GM12878 (cell line): ENCODE measurements at regions not wholly inside any gene's neighbourhood (a gene's known extent, or its start where the extent isn't known, plus 50 kb on each side); places are given as distances from the start of the nearest gene placed in this dataset.

ENCODE experiments used
- ATAC-seq: fragments of 200-7000 bp; cut with Tn5 transposase; 3 replicates; pipeline ENCODE4 v1.9.1; 2020; ENCODE audit warnings: mild to moderate bottlenecking, moderate library complexity
- BruUV-seq: library from RNA; stranded (reverse); fragments of 400-500 nt; replicated peaks from 2 replicates; lab custom pipeline; 2021; lab: Mats Ljungman, UMichigan
- CTCF ChIA-PET: fragments of 300-600 bp; sonication (Branson Sonifier 250); formaldehyde crosslinking; extraction: SDS; loops from one replicate; lab custom pipeline; 2021; ENCODE audit warnings: inconsistent platforms; lab: Yijun Ruan, JAX
- POLR2A ChIA-PET: fragments of 350-600 bp; formaldehyde crosslinking; extraction: SDS; loops from one replicate; lab custom pipeline; 2021; ENCODE audit warnings: inconsistent platforms; lab: Charles Lee
- RAD21 ChIA-PET: fragments of 300-600 bp; sonication (Branson Sonifier 250); formaldehyde crosslinking; loops from one replicate; lab custom pipeline; 2023; ENCODE audit warnings: antibody characterized with exemption; ENCODE audit not compliant: unreplicated experiment; lab: Charles Lee
- SMC1A ChIA-PET: fragments of 300-600 bp; sonication (Branson Sonifier 250); formaldehyde crosslinking; loops from one replicate; lab custom pipeline; 2023; ENCODE audit not compliant: unreplicated experiment, uncharacterized antibody; lab: Charles Lee
- DNase-seq: peaks from one replicate; pipeline ENCODE4 v3.0.0-alpha.2; 2011; ENCODE audit warnings: low read depth, low spot score
- FAIRE-seq: peaks from 3 replicates; lab custom pipeline; 2011; peaks lifted over from hg19 to GRCh38; lab: Jason Lieb, UNC
- H2AFZ ChIP-seq: 2 replicates; pipeline ENCODE4 v1.6.0; 2011; ENCODE audit warnings: low read depth, low read length, control low read depth; ENCODE audit not compliant: control insufficient read depth
- H3K27ac ChIP-seq: 2 replicates; pipeline ENCODE4 v1.5.1; 2011; ENCODE audit warnings: control low read depth; ENCODE audit not compliant: control insufficient read depth, insufficient read depth
- H3K27me3 ChIP-seq, 2 experiments: replicated peaks in 1 of 2; 2 replicates each; pipeline versions ENCODE4 v1.6.0 to v1.6.1; 2011; ENCODE audit warnings: low read length in 1 of 2; ENCODE audit not compliant: control insufficient read depth in 2 of 2, insufficient read depth in 2 of 2
- H3K36me3 ChIP-seq, 2 experiments: 2 replicates each; pipeline ENCODE4 v1.5.1; 2011; ENCODE audit warnings: low read length in 1 of 2; ENCODE audit not compliant: control insufficient read depth in 2 of 2, insufficient read depth in 2 of 2
- H3K4me1 ChIP-seq: 2 replicates; pipeline ENCODE4 v1.6.1; 2011; ENCODE audit warnings: mild to moderate bottlenecking, low read length, moderate library complexity, mixed read lengths; ENCODE audit not compliant: control insufficient read depth, insufficient read depth
- H3K4me2 ChIP-seq: 2 replicates; pipeline ENCODE4 v1.6.0; 2011; ENCODE audit warnings: control low read depth; ENCODE audit not compliant: control insufficient read depth, insufficient read depth
- H3K4me3 ChIP-seq: fragments of 200-600 bp; sonication (generic); 2 replicates; pipeline ENCODE4 v1.5.1; 2016
- H3K79me2 ChIP-seq: 2 replicates; pipeline ENCODE4 v1.6.0; 2011; ENCODE audit warnings: low read length; ENCODE audit not compliant: control insufficient read depth, insufficient read depth
- H3K9ac ChIP-seq: 2 replicates; pipeline ENCODE4 v1.8.0; 2011; ENCODE audit warnings: low read length, control low read depth, mixed read lengths; ENCODE audit not compliant: control insufficient read depth, insufficient read depth
- H3K9me3 ChIP-seq: replicated peaks from 3 replicates; pipeline ENCODE4 v1.5.1; 2011; ENCODE audit warnings: mild to moderate bottlenecking, low read length; ENCODE audit not compliant: control insufficient read depth, insufficient read depth
- H4K20me1 ChIP-seq: 2 replicates; pipeline ENCODE4 v1.6.0; 2011; ENCODE audit not compliant: control insufficient read depth, insufficient read depth
- ATF7 ChIP-seq: fragments of 450-650 bp; IDR thresholded peaks from 2 replicates; pipeline ENCODE4 v1.6.1; 2016; ENCODE audit warnings: low read depth, mild to moderate bottlenecking
- CREB1 ChIP-seq: IDR thresholded peaks from 2 replicates; pipeline ENCODE4 v1.6.1; 2012; ENCODE audit warnings: low read depth, mild to moderate bottlenecking, inconsistent platforms
- NFYB ChIP-seq: IDR thresholded peaks from 2 replicates; pipeline ENCODE4 v1.6.1; 2011; ENCODE audit warnings: low read depth, mild to moderate bottlenecking, low read length, improper control_type of control experiment, moderate library complexity; ENCODE audit not compliant: insufficient read depth
- PBX3 ChIP-seq: IDR thresholded peaks from 2 replicates; pipeline ENCODE4 v1.6.1; 2011; ENCODE audit warnings: mild to moderate bottlenecking, low read depth, low read length, moderate library complexity; ENCODE audit not compliant: insufficient replicate concordance
- ZBED1 ChIP-seq: IDR thresholded peaks from 2 replicates; pipeline ENCODE4 v1.6.1; 2016; ENCODE audit warnings: borderline replicate concordance
- WGBS: methylation state at CpG from one replicate; pipeline ENCODE4 v1.1.6; 2016; ENCODE audit warnings: low lambda C conversion rate; ENCODE audit not compliant: insufficient replicate concordance, insufficient coverage; ENCODE audit errors: missing lambda C conversion rate; 5-methylcytosine and 5-hydroxymethylcytosine counted together
- in situ Hi-C: fragments of 300-500 bp; cut with MboI; formaldehyde crosslinking; loops from 9 replicates; pipeline ENCODE4 v1.14.3; 2018; ENCODE audit warnings: mixed read lengths
- intact Hi-C: fragments of 100-400 bp; cut with micrococcal nuclease; formaldehyde crosslinking; loops from one replicate; pipeline ENCODE4 v1.14.2; 2022; ENCODE audit not compliant: unreplicated experiment

DNA sequence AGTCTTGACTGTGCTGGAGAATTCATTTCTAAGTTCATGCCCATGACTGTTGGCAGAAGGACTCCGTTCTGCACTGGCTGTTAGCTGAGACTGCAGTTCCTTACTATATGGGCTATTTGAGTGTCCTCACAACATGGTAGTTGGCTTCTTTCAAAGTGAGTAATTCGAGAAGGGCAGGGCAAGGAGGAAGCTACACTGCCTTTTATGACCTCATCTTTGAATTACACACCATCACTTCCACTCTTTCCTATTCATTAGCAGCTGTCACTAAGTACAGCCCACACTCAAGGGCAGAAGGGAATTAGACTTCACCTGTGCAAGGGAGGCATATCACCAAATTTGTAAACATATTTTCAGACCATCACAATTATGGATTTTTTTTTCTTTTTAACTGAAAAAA is 55.9 kb upstream of the EPAS1 start:
- TF ChIP-seq ATF7 (peak; percentile 56), NFYB (no peak), ZBED1 (no peak), PBX3 (no peak), CREB1 (peak; percentile 38; the same call in 1 of the 2 replicates)
- in situ Hi-C loops (no loop called here), intact Hi-C loops (no loop called here)
- Histone ChIP-seq H2AFZ (no peak overlapping the region), H3K27me3 (no peaks in the 10 kb centered on the region), H3K27ac (no peak overlapping the region), H4K20me1 (no peaks in the 10 kb centered on the region), H3K79me2 (no peaks in the 10 kb centered on the region), H3K36me3 (no peaks in the 10 kb centered on the region), H3K4me1 (peaks cover 7% of the 10 kb centered on the region), H3K4me3 (no peak overlapping the region), H3K4me2 (no peak overlapping the region), H3K9me3 (no peaks in the 10 kb centered on the region; the same call in 2 of the 3 replicates), H3K9ac (no peak overlapping the region)
- DNase-seq (no peak), ATAC-seq (peak; percentile 74), FAIRE-seq (no peak)
- SMC1A ChIA-PET: interaction anchor here (1.1 to 4.5 kb wide), 6 partner anchors 11 to 151 kb away, joined by 3 to 24 read pairs (median 4); no protein-coding TSS in a partner anchor
- no TSS peak for BruUV-seq
- RAD21 ChIA-PET: interaction anchor here (0.6 to 2.3 kb wide), 6 partner anchors 10 to 178 kb away, joined by 3 to 11 read pairs (median 3); no protein-coding TSS in a partner anchor
- CTCF ChIA-PET: interaction anchor here (0.8 to 1.2 kb wide), 2 partner anchors 9 to 27 kb away, joined by 3 to 4 read pairs; no protein-coding TSS in a partner anchor
- POLR2A ChIA-PET: interaction anchor here (0.6 to 2.5 kb wide), 2 partner anchors 11 to 338 kb away, joined by 3 to 19 read pairs; no protein-coding TSS in a partner anchor
- WGBS: 42% methylated on average over 2 of the region's 2 CpGs
